ENCODE measurements at regions not wholly inside any gene's neighbourhood (a gene's known extent, or its start where the extent isn't known, plus 50 kb on each side); places are given as distances from the start of the nearest gene placed in this dataset.
A peak's percentile ranks its signal among the peaks of the same experiment; 100 is the strongest.

DNA sequence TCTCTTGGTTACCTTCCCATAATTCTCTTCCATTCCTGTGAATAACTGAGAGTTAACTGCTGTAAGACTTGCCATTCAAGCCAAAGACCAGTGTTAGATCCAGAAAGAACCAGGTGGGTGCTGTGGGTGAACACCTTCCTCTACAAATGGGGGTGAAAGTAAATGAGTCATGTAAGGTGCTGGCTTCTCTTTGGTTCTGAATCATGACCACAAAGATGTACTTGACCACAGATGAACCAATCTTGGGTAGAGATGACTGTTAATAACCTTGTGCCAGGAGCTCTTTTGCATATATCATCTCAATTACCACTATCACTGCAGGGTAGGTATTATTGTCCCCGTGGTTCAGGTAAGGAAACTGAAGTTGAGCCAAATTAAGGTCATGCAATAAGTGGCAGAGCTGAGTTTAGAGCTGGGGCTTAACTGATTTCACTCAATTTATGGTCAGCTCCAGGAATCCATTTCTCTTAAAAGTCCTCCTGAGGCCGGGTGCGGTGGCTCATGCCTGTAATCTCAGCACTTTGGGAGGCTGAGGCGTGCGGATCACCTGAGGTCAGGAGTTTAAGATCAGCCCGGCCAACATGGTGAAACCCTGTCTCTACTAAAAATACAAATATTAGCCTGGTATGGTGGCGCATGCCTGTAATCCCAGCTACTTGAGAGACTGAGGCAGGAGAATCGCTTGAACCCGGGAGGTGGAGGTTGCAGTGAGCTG lies 244.9 kb upstream of the CXCR4 start:
- DNase-seq = no peak

- no peak for DNase-seq
These were observed 243.6 kb upstream of the CXCR4 start for GRCh38 chr2:136361521-136361920.

DNA sequence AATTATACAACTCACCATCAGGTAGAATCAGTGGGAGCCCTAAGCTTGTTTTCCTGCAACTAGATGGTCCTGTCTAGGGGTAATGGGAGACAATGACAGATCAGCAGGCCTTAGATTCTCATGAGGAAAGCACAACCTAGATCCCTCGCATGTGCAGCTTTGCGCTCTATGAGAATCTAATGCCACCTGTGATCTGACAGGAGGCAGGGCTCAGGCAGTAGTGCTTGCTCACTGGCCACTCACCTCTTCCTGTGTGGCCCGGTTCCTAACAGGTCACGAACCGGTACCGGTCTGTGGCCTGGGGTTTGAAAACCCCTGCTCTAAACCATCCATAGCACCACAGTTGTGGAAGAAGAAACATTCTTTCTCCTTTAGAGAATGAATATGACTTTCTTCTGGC lies 242.8 kb upstream of the CXCR4 start:
- no peak for DNase-seq

DNA sequence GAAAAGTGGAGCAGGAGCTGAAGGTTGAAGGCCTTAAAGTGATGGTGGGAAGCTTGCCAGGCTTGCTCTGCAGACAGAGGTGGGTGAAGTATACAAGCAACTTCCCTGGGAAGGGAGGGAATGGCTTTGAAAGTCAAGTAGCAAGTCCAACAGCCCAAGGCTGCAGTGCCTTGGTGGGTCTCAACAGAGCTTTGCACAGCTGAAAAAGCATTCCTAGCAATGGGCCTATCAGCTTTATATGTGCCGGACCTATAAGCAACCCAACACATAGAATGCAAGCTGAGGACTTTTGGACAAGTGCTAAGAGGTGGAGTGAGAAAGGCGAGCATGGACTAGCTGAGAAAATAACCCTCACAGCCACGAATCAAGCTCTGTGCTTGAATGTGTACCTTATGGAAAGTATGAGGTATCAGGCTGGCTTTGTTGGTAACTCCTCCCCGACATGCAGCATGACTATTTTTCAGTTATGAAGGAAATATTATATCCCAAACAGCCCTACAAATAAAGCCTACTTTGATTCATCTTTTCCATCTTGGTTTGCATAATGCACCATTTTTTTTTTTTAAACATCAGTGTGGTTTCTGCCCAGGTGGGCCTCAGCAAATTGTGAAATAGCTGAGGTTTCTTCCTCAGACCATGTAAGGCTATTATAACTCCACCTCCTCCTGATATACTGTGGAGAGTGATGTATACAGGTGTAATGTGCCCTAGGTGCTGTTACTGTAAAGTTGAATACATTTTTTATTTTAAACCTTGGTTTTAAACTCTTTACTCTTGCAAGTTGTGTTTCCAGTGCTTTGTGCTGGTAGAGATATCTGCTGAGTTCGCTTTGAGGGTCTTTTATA lies 241.4 kb upstream of the CXCR4 start:
- no peak for DNase-seq

- no peak for DNase-seq
These were observed 240.6 kb upstream of the CXCR4 start for GRCh38 chr2:136358576-136358975.

DNA sequence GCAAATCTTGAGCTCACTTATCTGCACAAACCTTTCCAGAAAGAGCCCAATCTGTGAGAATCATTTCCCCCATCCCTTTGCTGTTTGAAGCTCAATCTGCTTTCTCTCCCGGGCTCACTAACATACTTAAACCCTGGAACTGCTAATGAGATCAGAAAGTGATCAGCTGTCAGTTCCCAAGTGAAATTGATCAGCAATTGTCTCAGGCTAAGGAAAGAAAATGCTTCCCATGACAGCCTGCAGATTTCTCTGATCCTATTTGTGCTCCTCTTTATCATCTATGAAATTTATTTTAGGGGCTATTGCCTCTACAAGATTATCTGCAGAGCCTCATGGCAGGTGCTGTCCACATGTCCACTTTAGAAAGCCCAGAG lies 239.0 kb upstream of the CXCR4 start:
- DNase-seq = no peak

DNA sequence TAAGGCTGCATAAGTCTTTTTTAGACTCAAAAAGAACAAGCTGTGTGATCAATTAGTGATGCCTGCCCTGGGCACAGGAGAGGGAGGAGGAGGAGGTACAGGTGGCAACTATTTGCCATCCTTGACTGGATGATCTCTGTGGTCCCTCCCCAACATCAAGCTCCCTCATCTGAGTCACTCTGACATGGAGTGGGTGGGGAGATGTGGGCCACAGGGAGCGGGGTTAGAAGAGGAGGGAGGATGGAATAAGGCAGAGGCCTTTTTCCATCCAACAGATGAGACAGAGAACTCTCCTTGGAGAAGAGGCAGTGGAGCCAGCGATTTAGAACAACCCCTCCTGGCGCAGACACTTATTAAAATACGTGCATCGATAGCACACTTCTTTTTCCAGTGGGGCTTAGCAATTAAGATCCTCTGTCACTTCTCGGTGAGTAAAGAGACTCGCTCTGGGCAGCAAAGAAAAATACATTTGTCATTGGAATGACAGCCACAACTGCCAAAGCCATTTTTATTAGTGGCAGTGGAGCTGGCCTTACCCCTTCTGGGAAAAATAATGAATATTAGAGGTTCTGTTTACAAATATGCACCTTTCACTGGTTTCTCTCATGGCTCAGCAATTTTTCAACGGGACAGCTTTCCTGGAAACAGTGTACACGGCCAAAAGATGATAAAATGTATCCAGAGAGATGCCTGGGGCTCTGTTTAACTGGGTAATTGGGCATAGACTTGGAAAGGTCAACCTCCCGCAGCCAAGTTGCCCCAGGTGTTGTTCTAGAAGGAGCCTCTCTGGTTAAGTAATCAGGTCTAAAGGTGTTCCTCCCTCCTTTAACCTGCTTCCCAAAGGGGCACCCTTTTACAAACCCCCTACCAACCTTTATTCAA lies 238.4 kb upstream of the CXCR4 start:
- no peak for DNase-seq

DNA sequence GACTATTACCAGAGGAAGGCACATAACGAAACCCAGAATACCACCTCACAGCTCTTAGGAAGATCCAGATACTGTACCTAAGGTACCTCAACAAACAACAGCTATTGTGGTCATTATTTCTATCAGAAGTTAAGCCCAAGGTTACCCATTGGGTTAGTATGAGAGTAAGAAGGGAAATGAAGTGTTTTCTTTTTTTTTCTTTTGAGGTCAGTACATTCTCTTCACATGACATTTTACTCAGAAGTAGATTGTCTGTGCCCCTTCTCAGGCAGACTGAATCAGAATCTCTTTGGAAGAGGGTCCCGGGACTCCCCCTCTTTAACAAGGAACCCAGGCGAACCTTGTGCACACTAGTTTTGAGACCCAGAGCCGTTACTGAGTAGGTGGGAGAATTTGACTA lies 233.7 kb upstream of the CXCR4 start:
- no peak for DNase-seq

DNA sequence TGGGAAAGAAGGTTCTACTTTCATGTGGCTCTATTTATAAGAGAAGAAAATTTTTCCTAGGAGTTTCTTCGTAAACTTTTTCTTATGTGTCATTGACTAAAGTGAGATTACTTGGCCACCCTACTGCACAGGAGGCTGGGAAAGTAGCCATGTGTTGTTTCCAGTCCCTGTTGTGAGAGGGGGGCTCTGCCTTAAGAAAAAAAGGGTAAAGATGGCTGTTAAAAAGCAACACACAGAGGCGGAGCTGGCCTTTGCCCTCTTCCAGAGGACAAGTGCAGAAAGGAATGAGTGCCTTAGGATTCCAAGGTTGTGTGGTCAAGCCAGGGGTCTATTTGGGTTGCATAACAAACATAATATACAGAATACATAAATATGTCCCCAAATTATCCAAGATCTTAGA lies 230.0 kb upstream of the CXCR4 start:
- DNase-seq = no peak

GRCh38 chr2:136344339-136344738 lies 226.4 kb upstream of the CXCR4 start:
- no peak for DNase-seq

DNA sequence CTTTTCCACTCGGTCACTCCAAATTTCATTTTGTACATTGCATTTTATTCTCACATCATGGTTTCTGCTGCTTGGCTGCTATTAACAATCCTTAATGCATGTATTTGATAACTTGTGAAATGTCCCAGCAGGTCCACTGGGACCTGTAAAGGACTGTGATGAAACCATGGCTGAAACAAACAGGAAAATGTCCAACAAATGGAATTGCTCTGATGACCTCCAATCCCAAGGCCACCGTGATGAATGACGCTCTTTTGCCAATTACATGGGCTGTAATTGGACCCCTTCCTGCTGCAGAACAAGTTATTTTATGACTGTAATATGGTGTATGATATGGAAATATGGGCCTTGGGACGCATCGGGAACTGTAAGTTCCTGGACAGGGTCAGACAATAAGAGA lies 224.2 kb upstream of the CXCR4 start:
- no peak for DNase-seq

DNA sequence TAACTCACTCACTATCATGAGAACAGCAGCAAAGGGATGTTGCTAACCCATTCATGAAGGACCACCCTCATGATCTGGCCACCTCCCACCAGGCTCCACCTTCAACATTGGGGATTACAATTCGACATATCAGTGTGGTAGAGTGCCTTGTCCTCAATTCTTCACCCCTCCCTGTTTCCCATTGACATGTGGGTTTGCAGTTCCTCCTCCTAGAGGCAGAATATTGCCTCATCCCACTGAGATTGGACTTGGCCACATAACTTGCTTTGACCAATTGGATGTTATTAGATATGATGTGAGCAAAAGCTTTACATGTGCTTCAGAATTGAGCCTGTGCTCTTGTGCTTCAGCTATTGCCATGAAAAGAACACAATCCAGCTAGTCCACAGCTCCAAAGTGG lies 217.0 kb upstream of the CXCR4 start:
- no peak for DNase-seq

- no peak for DNase-seq
These were observed 214.6 kb upstream of the CXCR4 start for GRCh38 chr2:136332436-136333095.

DNA sequence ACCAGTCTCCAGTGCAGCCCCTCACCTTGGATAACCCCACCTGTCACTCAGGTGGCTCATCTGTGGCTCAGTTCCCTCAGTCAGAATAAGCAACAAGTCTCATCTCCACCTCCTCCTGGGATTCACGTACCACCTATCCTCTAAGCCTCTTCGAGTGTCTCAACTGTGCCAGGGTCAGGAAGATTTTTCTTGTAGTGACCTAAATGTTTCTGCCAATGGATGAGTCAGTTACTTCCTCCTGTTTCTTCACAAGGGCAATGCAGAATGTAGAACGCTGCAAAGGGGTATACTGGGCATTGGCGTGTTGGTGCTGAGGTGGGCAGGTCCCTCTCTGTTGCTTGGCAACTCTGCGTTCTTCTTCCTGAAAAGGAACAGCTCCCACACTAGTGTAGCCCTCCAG lies 213.3 kb upstream of the CXCR4 start:
- no peak for DNase-seq

GRCh38 chr2:136328207-136328795 lies 210.4 kb upstream of the CXCR4 start:
- DNase-seq = peak; percentile 4

GRCh38 chr2:136327162-136327852 lies 209.4 kb upstream of the CXCR4 start:
- DNase-seq = peak; percentile 9

DNA sequence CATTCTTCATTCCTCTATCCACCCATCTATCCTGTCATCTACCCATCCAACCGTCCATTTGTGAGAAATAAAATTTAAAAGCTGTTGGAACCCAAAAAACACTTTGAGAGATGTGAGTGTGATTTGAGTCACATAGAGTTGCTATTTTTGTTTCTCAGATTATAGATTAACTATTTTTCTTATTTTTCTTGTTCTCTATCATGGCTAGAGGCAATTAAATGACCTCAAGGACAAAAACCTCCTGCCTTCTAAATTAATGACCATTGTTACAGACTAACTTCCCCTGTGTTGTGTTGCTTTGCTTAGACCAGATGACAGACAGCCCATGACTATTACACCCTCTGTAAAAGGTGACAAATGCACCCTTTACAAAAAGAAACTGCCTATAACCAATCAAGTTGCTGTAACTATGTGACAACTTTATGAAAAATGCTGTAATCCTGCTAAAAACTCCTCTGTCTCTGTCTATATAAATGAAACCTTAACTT lies 207.9 kb upstream of the CXCR4 start:
- DNase-seq = no peak

GRCh38 chr2:136324966-136325365 lies 207.0 kb upstream of the CXCR4 start:
- no peak for DNase-seq

GRCh38 chr2:136323935-136324334 lies 206.0 kb upstream of the CXCR4 start:
- no peak for DNase-seq

DNA sequence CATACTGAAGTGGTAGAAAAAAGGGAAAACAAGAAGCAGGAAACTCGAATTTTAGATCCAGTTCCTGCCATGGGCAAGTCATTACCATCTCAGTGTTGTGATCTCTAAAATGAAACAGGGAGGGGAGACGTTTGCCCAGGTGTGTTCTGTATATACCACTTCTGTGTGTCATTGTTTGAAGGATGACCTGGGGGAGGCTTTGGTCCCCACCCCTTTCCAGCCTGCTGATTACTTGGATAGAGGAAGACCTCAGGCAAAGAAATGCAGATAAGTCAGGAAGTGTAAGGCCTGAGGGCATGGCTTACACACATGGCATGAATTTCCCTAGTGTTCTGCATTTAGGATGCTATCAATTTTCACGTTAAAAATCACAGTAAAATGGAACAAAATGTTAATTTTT lies 205.2 kb upstream of the CXCR4 start:
- no peak for DNase-seq

GRCh38 chr2:136322428-136322827 lies 204.5 kb upstream of the CXCR4 start:
- DNase-seq = no peak

DNA sequence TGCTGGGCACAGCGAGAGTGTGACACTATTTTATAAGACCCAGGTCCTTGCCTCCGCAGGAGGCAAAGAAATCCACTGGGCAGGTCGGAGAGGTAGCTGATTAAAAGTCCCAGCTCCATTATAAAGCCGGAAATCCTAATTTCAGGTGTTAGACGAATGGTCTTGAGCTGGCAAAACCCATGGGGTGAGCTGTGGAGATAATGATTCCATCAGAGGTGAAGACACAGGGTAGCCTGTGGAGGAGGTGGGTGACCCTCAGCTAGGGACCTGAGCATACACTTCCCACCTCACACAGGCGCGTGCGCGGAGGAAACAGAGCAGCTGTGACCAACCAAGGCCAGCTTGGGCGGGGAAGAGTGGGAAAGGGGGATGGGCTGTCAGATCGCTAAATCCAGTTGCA lies 201.7 kb upstream of the CXCR4 start:
- no peak for DNase-seq

Measured in COR-L47 (cell line).